ENCODE measurements at regions not wholly inside any gene's neighbourhood (a gene's known extent, or its start where the extent isn't known, plus 50 kb on each side); places are given as distances from the start of the nearest gene placed in this dataset.

GRCh38 chr1:232726048-232726779 is 79.0 kb upstream of the MAP10 start:
- TF ChIP-seq CTCF (IDR thresholded peaks at IDR 0.05) (no peak), POLR2AphosphoS5 (IDR thresholded peaks at IDR 0.05; ENCODE audit: low read depth, low read length) (no peak), REST (IDR thresholded peaks at IDR 0.05; ENCODE audit: insufficient read depth in 1 of 2, low read depth in 2 of 2, low read length in 1 of 2) (no peak)

All from Panc1 (cell line).